Gastrocnemius medialis (tissue), 4 donors: ENCODE measurements at regions not wholly inside any gene's neighbourhood (a gene's known extent, or its start where the extent isn't known, plus 50 kb on each side); places are given as distances from the start of the nearest gene placed in this dataset.

Experiments used
- ATAC-seq, 2 donors: fragments of 150-250 bp; one replicate each; pipeline ENCODE4 v1.9.1; 2016
- DNase-seq, 2 donors: peaks; one replicate each; pipeline ENCODE4 v3.0.0-alpha.2; 2019
- H3K27ac ChIP-seq, 4 donors: fragments of 200-600 bp; sonication (generic); 1 replicate in 1 of 4; 2 replicates in 3 of 4; pipeline ENCODE4 v1.5.1; 2016 to 2018; ENCODE audit warnings: mild to moderate bottlenecking in 2 of 4, moderate library complexity in 1 of 4
- H3K27me3 ChIP-seq, 3 donors: fragments of 200-600 bp; sonication (generic) in 2 of 3; 1 replicate in 1 of 3; 2 replicates in 2 of 3; pipeline versions ENCODE4 v1.5.1 to v1.6.0; 2016 to 2019; ENCODE audit warnings: mild to moderate bottlenecking in 1 of 3, moderate library complexity in 1 of 3
- H3K36me3 ChIP-seq, 2 donors: fragments of 200-600 bp; sonication (generic) in 1 of 2; one replicate each; pipeline ENCODE4 v1.5.1; 2017 to 2018
- H3K4me1 ChIP-seq, 2 donors: fragments of 200-600 bp; sonication (generic) in 1 of 2; one replicate each; pipeline ENCODE4 v1.5.1; 2016 to 2017; ENCODE audit warnings: mild to moderate bottlenecking in 2 of 2
- H3K4me3 ChIP-seq, 4 donors: fragments of 200-600 bp; sonication (generic) in 3 of 4; 1 replicate in 1 of 4; 2 replicates in 3 of 4; pipeline ENCODE4 v1.5.1; 2016 to 2019; ENCODE audit warnings: mild to moderate bottlenecking in 2 of 4
- H3K9me3 ChIP-seq, 3 donors: fragments of 200-600 bp; sonication (generic) in 2 of 3; 1 replicate in 1 of 3; 2 replicates in 2 of 3; pipeline ENCODE4 v1.5.1; 2016 to 2019
- POLR2A ChIP-seq, 2 donors: fragments of 450-650 bp; IDR thresholded peaks; one replicate each; pipeline ENCODE4 v1.6.1; 2017; ENCODE audit warnings: antibody characterized with exemption in 2 of 2, mild to moderate bottlenecking in 2 of 2, moderate library complexity in 2 of 2
- in situ Hi-C, 4 donors: fragments of 200-750 bp; cut with MboI; loops; one replicate each; pipeline versions ENCODE4 v1.15.0 to v1.8.0; 2017; ENCODE audit warnings: low sequenced_read_pairs in 4 of 4
- intact Hi-C: fragments of 100-400 bp; cut with DNase I; formaldehyde crosslinking; loops from one replicate; pipeline ENCODE4 v1.15.1; 2023; ENCODE audit warnings: low total_unique reads
- TF ChIP-seq, protein P1 (sequence below), 5 experiments: fragments of 450-650 bp in 3 of 5; fragments of 200-600 bp in 2 of 5; sonication (generic) in 2 of 5; IDR thresholded peaks in 4 of 5; conservative IDR thresholded peaks in 1 of 5; 1 replicate in 4 of 5; 2 replicates in 1 of 5; pipeline ENCODE4 v1.5.1; 2016 to 2019; ENCODE audit warnings: antibody characterized with exemption in 5 of 5, mild to moderate bottlenecking in 3 of 5, moderate library complexity in 3 of 5

- in situ Hi-C loops: no loop called here
- H3K27me3 ChIP-seq: no peaks in the 10 kb centered on the region
- DNase-seq (no peak), ATAC-seq (no peak)
- no peaks in the 10 kb centered on the region for H3K9me3 ChIP-seq
- no peak overlapping the region for H3K27ac ChIP-seq
- intact Hi-C loops: no loop called here
- H3K4me1 ChIP-seq: no peaks in the 10 kb centered on the region
- H3K4me3 ChIP-seq: no peak overlapping the region
- no peak for TF ChIP-seq POLR2A (IDR thresholded peaks at IDR 0.05)
- TF ChIP-seq, protein P1, sequence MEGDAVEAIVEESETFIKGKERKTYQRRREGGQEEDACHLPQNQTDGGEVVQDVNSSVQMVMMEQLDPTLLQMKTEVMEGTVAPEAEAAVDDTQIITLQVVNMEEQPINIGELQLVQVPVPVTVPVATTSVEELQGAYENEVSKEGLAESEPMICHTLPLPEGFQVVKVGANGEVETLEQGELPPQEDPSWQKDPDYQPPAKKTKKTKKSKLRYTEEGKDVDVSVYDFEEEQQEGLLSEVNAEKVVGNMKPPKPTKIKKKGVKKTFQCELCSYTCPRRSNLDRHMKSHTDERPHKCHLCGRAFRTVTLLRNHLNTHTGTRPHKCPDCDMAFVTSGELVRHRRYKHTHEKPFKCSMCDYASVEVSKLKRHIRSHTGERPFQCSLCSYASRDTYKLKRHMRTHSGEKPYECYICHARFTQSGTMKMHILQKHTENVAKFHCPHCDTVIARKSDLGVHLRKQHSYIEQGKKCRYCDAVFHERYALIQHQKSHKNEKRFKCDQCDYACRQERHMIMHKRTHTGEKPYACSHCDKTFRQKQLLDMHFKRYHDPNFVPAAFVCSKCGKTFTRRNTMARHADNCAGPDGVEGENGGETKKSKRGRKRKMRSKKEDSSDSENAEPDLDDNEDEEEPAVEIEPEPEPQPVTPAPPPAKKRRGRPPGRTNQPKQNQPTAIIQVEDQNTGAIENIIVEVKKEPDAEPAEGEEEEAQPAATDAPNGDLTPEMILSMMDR (IDR thresholded peaks at IDR 0.05 in 4 of 5, conservative IDR thresholded peaks at IDR 0.05 in 1 of 5): no peak
- H3K36me3 ChIP-seq: no peaks in the 10 kb centered on the region
These were observed 344.6 kb upstream of the HTR2A start for GRCh38 chr13:47241446-47241845.

DNA sequence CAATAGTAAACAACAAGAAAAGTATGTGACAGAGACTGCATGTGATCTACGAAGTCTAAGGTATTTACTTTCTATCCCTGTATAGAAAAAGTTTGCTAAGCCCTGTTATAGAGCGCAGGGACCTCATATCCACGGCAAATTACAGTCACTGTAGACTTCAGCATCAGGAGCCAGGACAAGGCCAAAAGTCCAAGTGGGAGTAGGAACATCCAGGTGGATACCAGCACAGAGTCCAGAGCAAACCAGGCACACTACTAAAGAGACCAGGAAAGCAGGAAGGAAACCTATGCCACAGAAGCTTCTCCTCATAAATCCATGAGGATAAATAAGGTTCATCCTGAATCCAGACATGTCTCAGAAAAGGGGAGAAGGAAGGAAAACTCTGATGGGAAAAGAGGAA, 342.2 kb upstream of the HTR2A start:
- in situ Hi-C loops (no loop called here), intact Hi-C loops (no loop called here)
- no peaks in the 10 kb centered on the region for H3K9me3 ChIP-seq
- DNase-seq (no peak), ATAC-seq (no peak)
- TF ChIP-seq POLR2A (IDR thresholded peaks at IDR 0.05): no peak
- TF ChIP-seq, protein P1 (IDR thresholded peaks at IDR 0.05 in 4 of 5, conservative IDR thresholded peaks at IDR 0.05 in 1 of 5): no peak
- no peaks in the 10 kb centered on the region for H3K4me1 ChIP-seq
- no peak overlapping the region for H3K4me3 ChIP-seq
- H3K36me3 ChIP-seq: no peaks in the 10 kb centered on the region
- H3K27ac ChIP-seq: no peak overlapping the region
- H3K27me3 ChIP-seq: no peaks in the 10 kb centered on the region

DNA sequence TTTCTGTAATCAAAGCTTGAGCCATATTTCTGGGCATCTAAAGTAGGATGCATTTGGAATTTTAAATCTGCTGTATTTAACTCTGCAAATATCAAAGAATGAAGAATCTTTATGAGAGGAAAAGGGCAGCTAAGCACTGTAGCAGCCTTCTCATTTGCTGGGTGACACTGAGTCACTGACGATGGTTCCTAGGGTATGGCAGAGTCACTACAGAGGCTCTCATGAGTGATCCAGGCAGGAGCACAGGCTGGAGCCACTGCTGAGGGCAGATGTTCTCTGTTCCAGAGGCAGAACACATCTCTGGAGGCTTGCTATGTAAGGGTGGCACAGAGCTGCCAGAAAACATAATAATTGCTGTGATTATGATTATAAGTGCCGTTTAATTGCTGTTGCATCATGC, 340.7 kb upstream of the HTR2A start:
- no peak overlapping the region for H3K4me3 ChIP-seq
- in situ Hi-C loops (no loop called here), intact Hi-C loops (no loop called here)
- ATAC-seq (no peak), DNase-seq (no peak)
- no peaks in the 10 kb centered on the region for H3K27me3 ChIP-seq
- no peaks in the 10 kb centered on the region for H3K36me3 ChIP-seq
- H3K4me1 ChIP-seq: no peaks in the 10 kb centered on the region
- no peak overlapping the region for H3K27ac ChIP-seq
- TF ChIP-seq, protein P1 (IDR thresholded peaks at IDR 0.05 in 4 of 5, conservative IDR thresholded peaks at IDR 0.05 in 1 of 5): no peak
- no peak for TF ChIP-seq POLR2A (IDR thresholded peaks at IDR 0.05)
- H3K9me3 ChIP-seq: no peaks in the 10 kb centered on the region

GRCh38 chr13:47233734-47234133, 336.9 kb upstream of the HTR2A start:
- no peak overlapping the region for H3K4me3 ChIP-seq
- DNase-seq (no peak), ATAC-seq (no peak)
- no peak overlapping the region for H3K27ac ChIP-seq
- no peaks in the 10 kb centered on the region for H3K4me1 ChIP-seq
- in situ Hi-C loops: no loop called here
- intact Hi-C loops: no loop called here
- H3K9me3 ChIP-seq: no peaks in the 10 kb centered on the region
- H3K27me3 ChIP-seq: no peaks in the 10 kb centered on the region
- TF ChIP-seq, protein P1 (IDR thresholded peaks at IDR 0.05 in 4 of 5, conservative IDR thresholded peaks at IDR 0.05 in 1 of 5): no peak
- H3K36me3 ChIP-seq: no peaks in the 10 kb centered on the region

DNA sequence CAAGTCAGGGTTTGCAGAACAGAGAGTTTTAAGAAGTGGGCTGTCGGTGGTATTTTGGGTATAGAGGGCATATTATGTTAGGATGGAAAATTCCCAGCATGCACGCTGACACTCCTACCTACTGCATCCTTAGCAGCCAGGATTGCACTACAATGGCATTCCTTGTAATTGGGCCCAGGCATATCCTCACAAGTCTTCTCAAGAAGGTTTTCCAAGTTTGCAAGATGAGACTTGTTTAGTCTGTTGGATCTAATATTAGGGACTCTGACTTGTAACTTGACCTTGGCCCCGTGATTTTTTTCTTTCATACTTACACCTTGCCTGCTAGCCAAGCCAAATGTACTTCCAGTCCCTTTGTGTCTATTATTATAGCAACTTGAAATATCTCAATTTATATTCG, 335.7 kb upstream of the HTR2A start:
- H3K4me3 ChIP-seq: no peak overlapping the region
- H3K36me3 ChIP-seq: no peaks in the 10 kb centered on the region
- in situ Hi-C loops (no loop called here), intact Hi-C loops (no loop called here)
- TF ChIP-seq, protein P1 (IDR thresholded peaks at IDR 0.05 in 4 of 5, conservative IDR thresholded peaks at IDR 0.05 in 1 of 5): no peak
- no peak for TF ChIP-seq POLR2A (IDR thresholded peaks at IDR 0.05)
- no peaks in the 10 kb centered on the region for H3K27me3 ChIP-seq
- H3K4me1 ChIP-seq: no peaks in the 10 kb centered on the region
- DNase-seq: no peak
- no peaks in the 10 kb centered on the region for H3K9me3 ChIP-seq
- no peak overlapping the region for H3K27ac ChIP-seq
- no peak for ATAC-seq
